ENCODE measurements at regions not wholly inside any gene's neighbourhood (a gene's known extent, or its start where the extent isn't known, plus 50 kb on each side); places are given as distances from the start of the nearest gene placed in this dataset.

DNA sequence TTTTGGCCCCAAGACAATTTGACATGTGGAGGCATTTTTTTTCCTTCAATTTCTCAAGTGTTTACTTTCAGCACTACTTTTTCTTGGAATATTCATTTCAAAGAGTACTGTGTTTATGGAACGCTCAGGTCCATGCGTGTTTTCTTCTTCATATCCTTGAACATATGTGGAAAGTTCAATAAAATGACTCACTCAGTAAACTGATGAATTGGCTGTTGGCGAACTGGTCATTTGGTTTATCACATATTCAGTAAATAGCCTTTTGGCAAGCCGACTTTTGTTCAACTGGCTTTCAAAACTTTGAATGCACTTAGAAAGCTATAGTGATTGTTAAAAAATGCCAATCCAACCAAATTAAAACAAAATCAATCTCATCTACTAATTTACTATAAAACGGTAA, 964.6 kb upstream of the SLC35B3 start:
- no peak for DNase-seq (ENCODE audit: low spot score)
- H3K9ac ChIP-seq (ENCODE audit: low read depth in 1 of 2, low read length in 2 of 2), result no peak overlapping the region
- no peak overlapping the region for H3K27ac ChIP-seq (ENCODE audit: low read depth in 1 of 2, low read length in 2 of 2)
- peaks cover 0 to 2% (median 0%) of the 10 kb centered on the region in 4 donors for H3K9me3 ChIP-seq (ENCODE audit: control insufficient read depth in 4 of 4, low read length in 3 of 4)
- TF ChIP-seq YY1 (IDR thresholded peaks at IDR 0.05), result no peak
- TF ChIP-seq, protein P1, sequence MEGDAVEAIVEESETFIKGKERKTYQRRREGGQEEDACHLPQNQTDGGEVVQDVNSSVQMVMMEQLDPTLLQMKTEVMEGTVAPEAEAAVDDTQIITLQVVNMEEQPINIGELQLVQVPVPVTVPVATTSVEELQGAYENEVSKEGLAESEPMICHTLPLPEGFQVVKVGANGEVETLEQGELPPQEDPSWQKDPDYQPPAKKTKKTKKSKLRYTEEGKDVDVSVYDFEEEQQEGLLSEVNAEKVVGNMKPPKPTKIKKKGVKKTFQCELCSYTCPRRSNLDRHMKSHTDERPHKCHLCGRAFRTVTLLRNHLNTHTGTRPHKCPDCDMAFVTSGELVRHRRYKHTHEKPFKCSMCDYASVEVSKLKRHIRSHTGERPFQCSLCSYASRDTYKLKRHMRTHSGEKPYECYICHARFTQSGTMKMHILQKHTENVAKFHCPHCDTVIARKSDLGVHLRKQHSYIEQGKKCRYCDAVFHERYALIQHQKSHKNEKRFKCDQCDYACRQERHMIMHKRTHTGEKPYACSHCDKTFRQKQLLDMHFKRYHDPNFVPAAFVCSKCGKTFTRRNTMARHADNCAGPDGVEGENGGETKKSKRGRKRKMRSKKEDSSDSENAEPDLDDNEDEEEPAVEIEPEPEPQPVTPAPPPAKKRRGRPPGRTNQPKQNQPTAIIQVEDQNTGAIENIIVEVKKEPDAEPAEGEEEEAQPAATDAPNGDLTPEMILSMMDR (IDR thresholded peaks at IDR 0.05; ENCODE audit: low read depth, low read length, missing input control), result no peak
- no peak for TF ChIP-seq SP1 (IDR thresholded peaks at IDR 0.05)
- TF ChIP-seq, protein P2, sequence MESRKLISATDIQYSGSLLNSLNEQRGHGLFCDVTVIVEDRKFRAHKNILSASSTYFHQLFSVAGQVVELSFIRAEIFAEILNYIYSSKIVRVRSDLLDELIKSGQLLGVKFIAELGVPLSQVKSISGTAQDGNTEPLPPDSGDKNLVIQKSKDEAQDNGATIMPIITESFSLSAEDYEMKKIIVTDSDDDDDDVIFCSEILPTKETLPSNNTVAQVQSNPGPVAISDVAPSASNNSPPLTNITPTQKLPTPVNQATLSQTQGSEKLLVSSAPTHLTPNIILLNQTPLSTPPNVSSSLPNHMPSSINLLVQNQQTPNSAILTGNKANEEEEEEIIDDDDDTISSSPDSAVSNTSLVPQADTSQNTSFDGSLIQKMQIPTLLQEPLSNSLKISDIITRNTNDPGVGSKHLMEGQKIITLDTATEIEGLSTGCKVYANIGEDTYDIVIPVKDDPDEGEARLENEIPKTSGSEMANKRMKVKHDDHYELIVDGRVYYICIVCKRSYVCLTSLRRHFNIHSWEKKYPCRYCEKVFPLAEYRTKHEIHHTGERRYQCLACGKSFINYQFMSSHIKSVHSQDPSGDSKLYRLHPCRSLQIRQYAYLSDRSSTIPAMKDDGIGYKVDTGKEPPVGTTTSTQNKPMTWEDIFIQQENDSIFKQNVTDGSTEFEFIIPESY (IDR thresholded peaks at IDR 0.05), result no peak
- TF ChIP-seq FOXA2 (IDR thresholded peaks at IDR 0.05), result no peak
- TF ChIP-seq TAF1 (conservative IDR thresholded peaks at IDR 0.05), result no peak
- TF ChIP-seq HNF4G (IDR thresholded peaks at IDR 0.05), result no peak
- TF ChIP-seq, protein P3, sequence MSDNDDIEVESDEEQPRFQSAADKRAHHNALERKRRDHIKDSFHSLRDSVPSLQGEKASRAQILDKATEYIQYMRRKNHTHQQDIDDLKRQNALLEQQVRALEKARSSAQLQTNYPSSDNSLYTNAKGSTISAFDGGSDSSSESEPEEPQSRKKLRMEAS (IDR thresholded peaks at IDR 0.05), result no peak
- TF ChIP-seq JUND (IDR thresholded peaks at IDR 0.05), result no peak
- TF ChIP-seq EGR1 (IDR thresholded peaks at IDR 0.05; ENCODE audit: low read depth in 2 of 2), result no peak
- no peak for TF ChIP-seq RXRA (IDR thresholded peaks at IDR 0.05)
- TF ChIP-seq HNF4A (conservative IDR thresholded peaks at IDR 0.05), result no peak
- no peak for TF ChIP-seq NR2F2 (IDR thresholded peaks at IDR 0.05)
- 81% methylated on average over 5 of the region's 5 CpGs for WGBS
- H3K4me1 ChIP-seq (ENCODE audit: control insufficient read depth in 4 of 4, insufficient read depth in 4 of 4, low read length in 3 of 4), result no peaks in the 10 kb centered on the region
- peaks cover 0 to 13% (median 2%) of the 10 kb centered on the region in 4 donors for H3K27me3 ChIP-seq (ENCODE audit: control insufficient read depth in 4 of 4, insufficient read depth in 4 of 4, low read length in 3 of 4)
- H3K36me3 ChIP-seq (ENCODE audit: control insufficient read depth in 4 of 4, insufficient read depth in 3 of 4, low read depth in 1 of 4, low read length in 3 of 4), result no peaks in the 10 kb centered on the region
- no peak overlapping the region for H3K4me3 ChIP-seq (ENCODE audit: low read depth in 1 of 3, low read length in 3 of 3)

DNA sequence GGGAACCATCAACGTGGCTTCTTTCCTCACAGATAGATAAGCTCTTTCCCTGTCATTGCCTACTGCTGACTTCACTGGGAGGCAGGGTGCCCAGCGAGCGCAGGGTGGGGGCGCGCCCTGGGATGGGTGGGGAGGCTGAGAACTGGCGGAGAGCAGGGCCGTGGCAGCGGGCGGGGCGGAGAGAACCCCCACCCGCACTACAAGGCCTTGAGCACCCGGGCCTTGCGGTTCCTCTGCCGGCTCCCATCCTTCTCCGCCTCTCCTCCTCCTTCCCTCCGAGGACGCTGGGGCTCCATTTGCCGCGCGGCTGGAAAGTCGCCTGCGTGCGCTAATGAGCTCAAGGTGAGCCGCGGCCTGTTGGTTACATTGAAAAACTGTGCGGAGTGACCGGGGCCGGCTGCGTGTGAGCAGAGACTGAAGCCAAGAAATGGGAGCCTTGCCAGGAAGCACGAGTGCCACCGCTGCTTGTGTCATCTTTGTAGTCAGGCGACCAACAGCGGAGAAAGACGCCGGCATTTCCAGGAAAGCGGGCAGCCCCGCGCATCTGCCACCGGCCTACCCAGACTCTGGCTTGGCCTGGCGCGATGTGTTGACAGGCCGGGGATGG, 963.5 kb upstream of the SLC35B3 start:
- Histone ChIP-seq H3K36me3 (ENCODE audit: control insufficient read depth in 4 of 4, insufficient read depth in 3 of 4, low read depth in 1 of 4, low read length in 3 of 4) (no peaks in the 10 kb centered on the region), H3K9me3 (ENCODE audit: control insufficient read depth in 4 of 4, low read length in 3 of 4) (peaks cover 0 to 2% (median 0%) of the 10 kb centered on the region in 4 donors), H3K27me3 (ENCODE audit: control insufficient read depth in 4 of 4, insufficient read depth in 4 of 4, low read length in 3 of 4) (peaks cover 0 to 5% (median 2%) of the 10 kb centered on the region in 4 donors), H3K27ac (ENCODE audit: low read depth in 1 of 2, low read length in 2 of 2) (no peak overlapping the region), H3K4me1 (ENCODE audit: control insufficient read depth in 4 of 4, insufficient read depth in 4 of 4, low read length in 3 of 4) (no peaks in the 10 kb centered on the region), H3K4me3 (ENCODE audit: low read depth in 1 of 3, low read length in 3 of 3) (no peak overlapping the region), H3K9ac (ENCODE audit: low read depth in 1 of 2, low read length in 2 of 2) (no peak overlapping the region)
- no peak for DNase-seq (ENCODE audit: low spot score)
- 22% methylated on average over 42 of the region's 42 CpGs for WGBS
- TF ChIP-seq FOXA2 (IDR thresholded peaks at IDR 0.05) (no peak), JUND (IDR thresholded peaks at IDR 0.05) (no peak), NR2F2 (IDR thresholded peaks at IDR 0.05) (no peak), HNF4A (conservative IDR thresholded peaks at IDR 0.05) (no peak), YY1 (IDR thresholded peaks at IDR 0.05) (no peak)

DNA sequence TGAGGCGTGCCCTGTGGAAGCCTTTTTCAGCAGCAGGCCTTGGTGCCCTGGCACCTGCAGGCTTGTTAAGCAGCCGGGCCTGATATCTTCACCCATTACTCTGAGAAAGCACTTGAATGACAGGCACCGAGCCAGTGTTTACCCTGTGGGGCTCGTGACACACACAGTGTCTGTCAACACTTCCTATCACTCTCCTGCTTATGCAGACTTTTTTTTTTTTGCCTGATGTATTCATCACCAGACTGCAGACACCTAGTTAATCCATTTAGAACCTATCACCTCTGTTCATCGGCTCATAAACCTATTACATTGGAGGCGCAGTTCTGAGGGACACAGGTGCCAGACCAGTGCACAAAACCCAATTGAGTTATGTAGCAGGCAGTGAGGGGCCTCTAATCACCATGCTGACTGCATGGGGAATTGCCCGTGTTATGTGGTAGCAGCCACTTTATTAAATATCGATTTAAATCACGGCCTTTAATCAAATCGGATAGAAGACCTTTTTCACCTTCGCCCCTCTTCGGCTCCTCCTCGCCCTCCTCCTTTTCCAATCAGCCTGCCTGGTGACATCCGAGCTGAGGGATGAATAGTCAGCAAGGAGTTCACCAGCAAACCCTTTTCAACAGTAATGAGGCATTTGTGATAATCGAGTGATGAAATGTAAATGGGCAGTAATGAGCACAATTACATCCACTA, 962.9 kb upstream of the SLC35B3 start:
- no peak overlapping the region for H3K9ac ChIP-seq (ENCODE audit: low read depth in 1 of 2, low read length in 2 of 2)
- H3K27me3 ChIP-seq (ENCODE audit: control insufficient read depth in 4 of 4, insufficient read depth in 4 of 4, low read length in 3 of 4), result peaks cover 0 to 5% (median 2%) of the 10 kb centered on the region in 4 donors
- no peak overlapping the region for H3K27ac ChIP-seq (ENCODE audit: low read depth in 1 of 2, low read length in 2 of 2)
- no peaks in the 10 kb centered on the region for H3K36me3 ChIP-seq (ENCODE audit: control insufficient read depth in 4 of 4, insufficient read depth in 3 of 4, low read depth in 1 of 4, low read length in 3 of 4)
- DNase-seq (ENCODE audit: low spot score), result no peak
- H3K4me1 ChIP-seq (ENCODE audit: control insufficient read depth in 4 of 4, insufficient read depth in 4 of 4, low read length in 3 of 4), result no peaks in the 10 kb centered on the region
- WGBS, result 48% methylated on average over 15 of the region's 15 CpGs
- TF ChIP-seq JUND (IDR thresholded peaks at IDR 0.05) (no peak), GABPA (IDR thresholded peaks at IDR 0.05 in 1 of 2, conservative IDR thresholded peaks at IDR 0.05 in 1 of 2) (no peak), TAF1 (conservative IDR thresholded peaks at IDR 0.05) (no peak)
- TF ChIP-seq, protein P1 (IDR thresholded peaks at IDR 0.05; ENCODE audit: low read depth, low read length, missing input control), result no peak
- TF ChIP-seq, protein P4, sequence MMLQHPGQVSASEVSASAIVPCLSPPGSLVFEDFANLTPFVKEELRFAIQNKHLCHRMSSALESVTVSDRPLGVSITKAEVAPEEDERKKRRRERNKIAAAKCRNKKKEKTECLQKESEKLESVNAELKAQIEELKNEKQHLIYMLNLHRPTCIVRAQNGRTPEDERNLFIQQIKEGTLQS (IDR thresholded peaks at IDR 0.05), result no peak
- peaks cover 0 to 2% (median 0%) of the 10 kb centered on the region in 4 donors for H3K9me3 ChIP-seq (ENCODE audit: control insufficient read depth in 4 of 4, low read length in 3 of 4)
- no peak overlapping the region for H3K4me3 ChIP-seq (ENCODE audit: low read depth in 1 of 3, low read length in 3 of 3)

Data from liver (tissue), 8 donors.